ENCODE measurements at regions not wholly inside any gene's neighbourhood (a gene's known extent, or its start where the extent isn't known, plus 50 kb on each side); places are given as distances from the start of the nearest gene placed in this dataset.

GRCh38 chr1:101081496-101082488, 56.2 kb upstream of the DPH5 start:
- TF ChIP-seq CTCF (conservative IDR thresholded peaks at IDR 0.05) (no peak), ZFX (IDR thresholded peaks at IDR 0.05) (no peak)
